ENCODE measurements at regions not wholly inside any gene's neighbourhood (a gene's known extent, or its start where the extent isn't known, plus 50 kb on each side); places are given as distances from the start of the nearest gene placed in this dataset.

GRCh38 chr13:38173403-38173802 lies 176.2 kb upstream of the UFM1 start:
- Histone ChIP-seq H3K27ac (no peak overlapping the region), H3K4me3 (no peak overlapping the region), H3K4me1 (ENCODE audit: insufficient read depth) (no peaks in the 10 kb centered on the region), H3K9me3 (no peaks in the 10 kb centered on the region), H3K27me3 (no peaks in the 10 kb centered on the region), H3K36me3 (no peaks in the 10 kb centered on the region)
- TF ChIP-seq CTCF (IDR thresholded peaks at IDR 0.05) = no peak
- no peak for TF ChIP-seq POLR2A (IDR thresholded peaks at IDR 0.05)
- TF ChIP-seq EP300 (IDR thresholded peaks at IDR 0.05) = no peak
- no peak for DNase-seq
- intact Hi-C loops (cut with DNase I) = no loop called here
- WGBS, 3 donors = 90 to 98% (median 96%) methylated on average over 1 of the region's 1 CpG

DNA sequence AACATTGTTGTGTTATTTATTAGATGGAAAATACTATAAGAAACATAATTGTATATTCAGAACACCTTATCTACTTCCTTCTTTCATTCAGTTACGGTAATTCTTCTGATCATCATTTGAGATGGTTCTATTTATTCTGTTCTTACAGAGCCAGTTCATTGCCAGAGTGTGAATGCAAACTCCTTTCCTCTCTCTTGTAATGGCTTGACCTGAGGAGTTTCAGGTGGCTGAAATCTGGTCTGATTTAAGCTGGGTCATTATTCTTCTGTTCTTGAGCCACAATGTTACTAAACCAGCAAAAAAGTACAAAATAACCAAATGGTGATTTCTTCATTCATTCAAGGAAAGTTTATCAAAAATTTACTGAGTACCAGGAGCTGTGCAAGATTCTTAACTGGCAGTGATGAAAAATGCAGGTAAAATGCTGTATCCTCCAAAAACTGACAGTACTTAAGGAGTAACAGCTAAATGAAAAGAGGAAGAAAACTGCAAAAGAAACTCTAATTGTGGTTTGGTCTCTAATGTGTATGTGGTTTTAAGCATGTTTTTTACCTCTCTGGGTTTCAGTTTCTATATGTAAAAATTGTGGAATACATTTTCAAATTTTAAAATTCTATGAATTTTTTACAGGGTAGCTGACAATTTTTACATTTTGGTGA lies 182.4 kb upstream of the UFM1 start:
- TF ChIP-seq POLR2A (IDR thresholded peaks at IDR 0.05) = no peak
- 80 to 94% (median 90%) methylated on average over 1 of the region's 1 CpG for WGBS, 3 donors
- no peak overlapping the region for H3K4me3 ChIP-seq
- intact Hi-C loops (cut with DNase I) = no loop called here
- no peak for DNase-seq
- peaks cover 4% of the 10 kb centered on the region for H3K27me3 ChIP-seq
- H3K9me3 ChIP-seq = no peaks in the 10 kb centered on the region
- H3K36me3 ChIP-seq = no peaks in the 10 kb centered on the region
- no peak overlapping the region for H3K27ac ChIP-seq
- H3K4me1 ChIP-seq (ENCODE audit: insufficient read depth) = no peaks in the 10 kb centered on the region

DNA sequence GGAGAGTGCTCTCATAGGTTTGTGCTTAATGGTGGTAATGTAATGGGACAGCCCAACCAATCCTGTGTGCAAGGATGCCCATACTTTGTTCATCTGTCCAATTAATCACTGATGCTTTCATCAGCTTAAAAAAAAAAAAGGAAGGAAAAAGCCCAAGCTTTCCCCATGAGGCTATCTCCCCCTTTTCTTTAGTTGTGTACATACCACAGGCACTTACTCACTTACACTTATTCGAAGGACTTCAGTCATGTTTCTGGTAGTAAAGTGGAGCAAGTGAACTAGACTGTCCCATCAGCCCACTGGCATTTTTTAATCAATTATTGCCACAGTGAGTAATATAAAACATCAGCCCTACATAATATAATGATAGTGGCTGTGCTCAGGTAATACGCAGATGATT lies 183.5 kb upstream of the UFM1 start:
- Histone ChIP-seq H3K27ac (no peak overlapping the region), H3K36me3 (no peaks in the 10 kb centered on the region), H3K27me3 (peaks cover 4% of the 10 kb centered on the region), H3K4me1 (ENCODE audit: insufficient read depth) (no peaks in the 10 kb centered on the region), H3K9me3 (no peaks in the 10 kb centered on the region), H3K4me3 (no peak overlapping the region)
- intact Hi-C loops (cut with DNase I) = no loop called here
- no peak for DNase-seq
- TF ChIP-seq EP300 (IDR thresholded peaks at IDR 0.05) (no peak), POLR2A (IDR thresholded peaks at IDR 0.05) (no peak), CTCF (IDR thresholded peaks at IDR 0.05) (no peak)
- 64 to 80% (median 74%) methylated on average over 2 of the region's 2 CpGs for WGBS, 3 donors

DNA sequence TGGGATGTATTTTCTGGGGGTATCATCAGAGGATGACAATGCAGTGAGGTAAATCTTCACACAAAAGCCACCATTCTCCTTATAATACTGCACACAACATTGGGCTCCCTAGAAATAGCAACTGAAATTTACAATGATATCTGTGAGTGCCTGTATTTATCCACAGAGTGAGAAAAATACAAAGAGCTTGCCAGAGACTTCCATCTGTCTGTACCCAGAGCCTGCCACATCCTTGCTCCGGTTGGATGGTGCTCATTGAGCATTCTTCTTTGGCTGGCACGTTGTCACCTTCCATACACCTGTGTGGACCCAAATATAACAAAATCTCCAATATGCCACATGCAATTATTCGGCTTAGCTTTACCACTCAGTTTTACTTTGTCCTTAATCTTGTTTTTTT lies 189.5 kb upstream of the UFM1 start:
- Histone ChIP-seq H3K27me3 (no peaks in the 10 kb centered on the region), H3K4me1 (ENCODE audit: insufficient read depth) (no peaks in the 10 kb centered on the region), H3K9me3 (no peaks in the 10 kb centered on the region), H3K4me3 (no peak overlapping the region), H3K36me3 (no peaks in the 10 kb centered on the region), H3K27ac (no peak overlapping the region)
- WGBS, 3 donors = 90 to 94% (median 90%) methylated on average over 3 of the region's 3 CpGs
- intact Hi-C loops (cut with DNase I) = no loop called here
- TF ChIP-seq POLR2A (IDR thresholded peaks at IDR 0.05) = no peak
- TF ChIP-seq CTCF (IDR thresholded peaks at IDR 0.05) = no peak
- no peak for TF ChIP-seq EP300 (IDR thresholded peaks at IDR 0.05)
- no peak for DNase-seq

GRCh38 chr13:38159710-38160109 lies 189.9 kb upstream of the UFM1 start:
- intact Hi-C loops (cut with DNase I) = no loop called here
- Histone ChIP-seq H3K27me3 (no peaks in the 10 kb centered on the region), H3K27ac (no peak overlapping the region), H3K4me1 (ENCODE audit: insufficient read depth) (no peaks in the 10 kb centered on the region), H3K36me3 (no peaks in the 10 kb centered on the region), H3K9me3 (no peaks in the 10 kb centered on the region), H3K4me3 (no peak overlapping the region)
- no peak for TF ChIP-seq POLR2A (IDR thresholded peaks at IDR 0.05)
- no peak for TF ChIP-seq EP300 (IDR thresholded peaks at IDR 0.05)
- no peak for TF ChIP-seq CTCF (IDR thresholded peaks at IDR 0.05)
- DNase-seq = no peak
- 96 to 98% (median 98%) methylated on average over 1 of the region's 1 CpG for WGBS, 3 donors
